AG08395 (cell line): ENCODE measurements at regions not wholly inside any gene's neighbourhood (a gene's known extent, or its start where the extent isn't known, plus 50 kb on each side); places are given as distances from the start of the nearest gene placed in this dataset.
"Not testable (repeated sequence)": the region's sequence is repeated elsewhere in the genome, so short reads cannot be mapped to it uniquely, and the experiment has no call there.

Experiments used
- DNase-seq: peaks from one replicate; pipeline ENCODE4 v3.0.0; 2012; ENCODE audit warnings: mixed read lengths, low spot score

- DNase-seq = peak; percentile 21
These were observed 129.3 kb downstream of the LNPK start for GRCh38 chr2:175872721-175873120.

GRCh38 chr2:175872005-175872348 lies 130.1 kb downstream of the LNPK start:
- no peak for DNase-seq

DNA sequence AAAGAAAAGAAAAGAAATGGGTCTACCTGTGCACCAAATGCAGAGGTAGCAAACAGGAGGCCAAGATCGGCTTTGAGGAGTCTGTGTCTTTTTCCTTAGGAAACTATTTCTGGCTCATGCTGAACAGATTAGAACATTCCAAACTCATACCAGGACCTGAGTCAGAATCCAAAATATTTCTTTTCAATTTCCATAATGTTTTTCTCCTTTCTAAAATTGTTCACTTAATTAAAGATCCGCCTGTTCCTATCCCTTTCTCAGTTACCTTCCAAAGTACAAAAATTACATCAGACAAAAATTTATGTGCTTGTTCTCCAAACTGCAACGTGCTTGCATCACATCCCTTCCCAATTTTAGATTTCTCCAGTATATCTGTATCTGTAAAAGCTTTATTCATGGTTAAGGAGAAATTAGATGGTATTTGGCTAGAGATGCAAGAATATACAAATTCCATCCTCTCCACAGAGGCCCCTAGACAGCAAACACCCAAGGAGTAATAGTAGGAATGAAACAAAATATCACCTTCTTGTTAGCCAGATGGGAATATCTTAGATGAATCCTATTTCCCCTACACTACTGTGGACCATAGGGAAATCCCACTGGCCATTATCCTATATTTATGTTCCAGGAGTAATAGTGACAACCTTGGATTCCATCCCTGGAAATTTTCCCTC lies 130.6 kb downstream of the LNPK start:
- peak; percentile 24 for DNase-seq

- DNase-seq = no peak
These were observed 136.4 kb downstream of the LNPK start for GRCh38 chr2:175865716-175866115.

DNA sequence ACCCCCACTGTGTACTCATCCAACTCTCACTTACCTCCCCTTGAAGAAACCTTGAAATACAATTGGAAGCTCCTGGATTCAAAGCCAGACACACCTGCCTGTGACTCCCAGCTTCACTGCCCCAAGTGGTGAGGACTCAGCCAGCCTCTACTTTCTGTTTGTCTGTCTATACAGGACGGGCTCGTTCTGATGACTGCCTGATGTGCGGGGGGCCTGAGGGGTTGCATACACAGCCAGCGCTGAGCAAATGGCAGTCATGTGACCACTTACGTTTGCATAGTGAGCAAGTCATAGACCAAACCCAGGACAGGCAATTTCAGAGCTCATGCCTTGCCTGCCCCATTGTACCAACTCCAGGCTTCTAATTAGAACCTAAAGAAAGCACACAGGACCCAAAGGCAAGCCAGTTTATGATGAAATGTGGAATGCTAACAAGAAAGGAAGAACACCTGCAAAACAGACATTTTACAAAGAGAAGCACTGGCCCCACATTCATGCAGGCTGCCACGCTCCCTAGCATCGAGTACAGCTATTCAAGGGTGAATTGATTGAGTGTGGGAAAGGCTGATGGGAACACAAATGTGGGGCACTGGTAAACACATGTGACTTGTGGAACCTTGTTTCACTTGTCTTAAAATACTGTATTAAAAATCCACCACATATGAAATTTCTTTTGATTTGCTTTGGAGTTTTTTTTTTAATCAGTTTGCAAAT lies 137.8 kb downstream of the LNPK start:
- no peak for DNase-seq

- no peak for DNase-seq
These were observed 140.1 kb downstream of the LNPK start for GRCh38 chr2:175861958-175862357.

GRCh38 chr2:175855794-175856453 lies 146.1 kb downstream of the LNPK start:
- DNase-seq = peak; percentile 68

DNA sequence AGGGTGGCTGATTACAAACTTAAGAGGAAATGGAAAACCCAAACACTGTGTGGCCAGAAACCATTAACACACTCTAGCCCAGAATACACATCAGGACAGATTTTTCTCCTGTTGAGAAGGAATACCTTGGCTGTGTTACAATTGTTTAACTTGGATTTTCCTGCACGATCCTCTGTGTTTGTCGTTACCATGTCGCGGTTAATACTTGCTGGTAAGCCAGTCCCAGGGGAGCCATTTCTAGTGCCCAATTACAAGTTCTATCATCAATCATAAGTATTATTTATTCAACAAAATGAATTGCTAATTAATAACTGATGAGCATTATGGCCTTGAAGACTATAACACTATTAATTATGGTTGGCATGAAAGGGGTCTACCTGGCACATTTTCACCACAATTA lies 146.8 kb downstream of the LNPK start:
- no peak for DNase-seq

DNA sequence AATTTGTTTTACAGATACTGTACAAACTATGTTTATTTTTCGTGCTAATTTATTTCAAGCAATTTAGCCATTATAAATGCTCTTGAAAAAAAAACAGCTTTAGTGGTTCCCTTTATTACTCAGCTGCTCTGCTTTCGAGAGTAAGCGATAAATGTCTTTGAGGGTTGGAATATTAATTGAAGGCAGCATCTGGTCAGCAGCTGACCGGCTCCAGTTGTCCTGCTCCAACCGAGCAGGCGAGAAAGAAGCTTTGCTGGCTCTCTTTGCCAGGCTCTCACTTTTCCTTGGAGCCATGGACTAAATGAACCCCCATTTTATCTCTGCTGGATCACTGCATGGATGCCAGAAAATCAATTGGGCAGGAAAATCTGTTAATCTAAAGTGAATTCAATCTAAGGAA lies 147.4 kb downstream of the LNPK start:
- DNase-seq = peak; percentile 52

DNA sequence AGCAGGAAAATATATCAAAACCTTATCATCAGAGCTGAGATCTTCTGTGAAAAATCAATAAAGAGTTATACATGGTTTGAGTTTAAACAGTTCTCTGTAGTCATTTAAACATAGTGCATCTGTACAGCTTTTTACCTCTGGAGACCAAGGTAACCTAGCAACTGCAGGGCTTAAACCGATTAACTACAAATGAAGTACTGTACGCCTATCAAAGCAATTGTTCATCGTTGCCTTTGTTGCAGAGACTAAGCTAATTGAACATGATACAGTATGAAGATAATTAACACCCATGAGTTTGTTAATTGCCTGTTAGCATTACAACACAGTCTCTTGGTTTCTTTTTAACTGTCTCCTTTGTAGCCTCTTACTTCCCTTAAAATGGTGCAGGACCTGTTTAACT lies 147.9 kb downstream of the LNPK start:
- no peak for DNase-seq

DNA sequence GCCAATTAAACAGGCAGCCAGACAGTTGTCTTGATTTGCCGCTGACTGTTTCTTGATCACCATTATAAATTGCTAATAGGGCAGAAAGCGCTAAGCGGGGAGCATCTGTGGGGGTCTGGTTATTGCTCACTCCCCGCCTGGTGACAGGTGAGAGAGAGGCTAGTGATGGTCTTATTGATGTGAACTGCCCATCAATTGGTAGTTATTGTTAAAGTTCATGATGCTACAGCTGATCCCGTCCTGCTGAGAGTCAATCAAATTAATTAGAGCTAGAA lies 148.5 kb downstream of the LNPK start:
- DNase-seq = no peak

DNA sequence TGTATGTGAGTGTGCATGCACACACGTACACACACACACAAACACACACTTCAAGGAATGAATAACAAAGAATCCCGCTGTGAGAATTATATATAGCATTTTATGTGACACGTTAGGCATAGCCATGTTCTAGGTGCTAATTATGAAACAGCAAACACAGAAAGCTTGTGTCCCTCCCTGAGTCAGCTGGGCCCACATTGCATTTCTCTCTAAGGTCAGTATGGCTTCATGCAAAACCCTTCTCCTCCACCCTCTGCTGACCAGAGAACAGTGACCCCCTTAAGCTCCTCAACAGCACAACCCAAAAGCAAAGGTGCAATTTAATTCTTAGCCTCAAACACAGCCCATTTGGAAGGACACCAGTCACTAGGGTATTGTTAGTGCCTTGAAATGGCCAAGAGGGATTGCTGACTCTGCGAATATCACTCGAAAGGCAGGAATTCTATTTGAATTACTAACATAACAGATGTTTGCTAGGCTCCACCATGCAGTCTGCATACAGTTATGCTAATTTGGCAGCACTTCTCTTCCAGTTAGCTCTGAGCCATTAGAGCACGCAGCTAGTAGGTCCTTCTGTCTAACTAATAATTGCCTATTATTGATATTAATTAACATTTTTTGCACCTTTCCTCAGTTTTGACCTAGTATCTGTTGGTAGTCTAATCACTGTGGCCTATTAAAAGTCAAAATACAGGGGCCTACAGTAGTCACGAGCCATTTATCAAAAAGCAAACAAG lies 149.0 kb downstream of the LNPK start:
- DNase-seq = peak; percentile 12

- DNase-seq = no peak
These were observed 154.9 kb downstream of the LNPK start for GRCh38 chr2:175847128-175847527.

DNA sequence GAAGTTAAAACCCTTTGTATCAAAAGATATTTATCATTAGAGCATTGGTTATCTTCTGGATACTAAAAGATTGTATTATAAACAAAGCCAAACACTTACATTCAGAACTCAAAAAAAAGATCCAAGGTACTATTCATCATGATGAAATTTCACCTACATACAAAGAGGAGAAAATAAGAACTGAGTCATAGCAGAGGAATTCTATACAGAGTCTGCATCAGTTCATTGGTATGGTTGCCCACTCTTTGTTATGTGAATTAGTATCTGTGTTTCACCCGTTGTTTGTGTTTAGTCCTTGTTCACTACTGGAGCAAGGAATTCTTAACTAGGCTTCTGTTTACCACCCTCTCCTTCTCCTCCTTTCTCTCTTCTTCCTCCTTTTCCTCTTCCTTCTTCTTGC lies 157.9 kb downstream of the LNPK start:
- DNase-seq = peak; percentile 41

DNA sequence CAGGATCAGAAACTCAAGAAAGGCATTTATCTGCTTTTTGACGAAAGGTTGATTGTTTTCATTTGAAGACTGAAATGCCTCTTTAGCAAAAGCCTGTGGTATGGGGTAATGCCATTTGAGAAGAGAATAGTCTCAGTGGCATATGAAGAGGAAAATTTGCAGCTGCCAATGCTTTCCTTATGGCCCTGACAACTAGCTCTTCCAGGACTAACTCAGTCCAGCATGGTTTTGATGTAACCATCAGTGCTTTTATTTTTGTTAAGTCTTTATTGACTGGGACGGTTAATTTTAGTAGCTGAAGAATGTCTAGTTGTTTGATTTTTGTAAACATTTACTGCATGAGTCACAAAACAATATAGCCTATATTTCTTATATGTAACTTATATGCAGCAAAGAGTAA lies 158.4 kb downstream of the LNPK start:
- DNase-seq = no peak

DNA sequence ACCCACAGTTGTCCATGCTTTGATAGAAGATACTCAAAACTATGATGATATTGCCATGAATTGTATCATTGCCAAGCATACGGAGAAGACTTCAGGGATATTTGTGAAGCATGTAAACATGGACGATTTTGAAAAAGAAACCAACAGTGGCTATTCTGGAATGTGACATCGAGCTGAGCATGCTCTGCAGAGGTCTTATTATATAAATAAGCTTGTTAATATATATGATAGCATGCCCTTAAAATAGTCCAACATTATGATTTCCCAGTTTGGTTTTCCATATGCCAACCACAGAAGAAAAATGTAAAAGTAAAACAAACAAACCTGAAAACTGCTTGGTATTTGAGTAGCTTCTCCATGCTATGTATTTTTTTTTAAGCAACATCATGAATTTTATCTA lies 159.1 kb downstream of the LNPK start:
- no peak for DNase-seq

DNA sequence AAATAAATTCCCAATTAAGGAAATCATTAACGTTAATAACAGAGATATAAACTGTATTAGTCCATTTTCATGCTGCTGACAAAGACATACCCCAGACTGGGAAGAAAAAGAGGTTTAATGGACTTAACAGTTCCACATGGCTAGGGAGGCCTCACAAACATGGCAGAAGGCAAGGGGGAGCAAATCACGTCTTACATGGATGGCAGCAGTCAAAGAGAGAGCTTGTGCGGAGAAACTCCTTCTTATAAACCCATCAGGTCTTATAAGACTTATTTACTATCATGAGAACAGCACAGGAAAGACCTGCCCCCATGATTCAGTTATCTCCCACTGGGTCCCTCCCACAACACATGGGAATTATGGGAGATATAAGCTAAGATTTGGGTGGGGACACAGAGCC lies 161.3 kb downstream of the LNPK start:
- DNase-seq = not testable (repeated sequence)

- DNase-seq = no peak
These were observed 161.8 kb downstream of the LNPK start for GRCh38 chr2:175840256-175840655.

- no peak for DNase-seq
These were observed 163.1 kb downstream of the LNPK start for GRCh38 chr2:175838979-175839378.

DNA sequence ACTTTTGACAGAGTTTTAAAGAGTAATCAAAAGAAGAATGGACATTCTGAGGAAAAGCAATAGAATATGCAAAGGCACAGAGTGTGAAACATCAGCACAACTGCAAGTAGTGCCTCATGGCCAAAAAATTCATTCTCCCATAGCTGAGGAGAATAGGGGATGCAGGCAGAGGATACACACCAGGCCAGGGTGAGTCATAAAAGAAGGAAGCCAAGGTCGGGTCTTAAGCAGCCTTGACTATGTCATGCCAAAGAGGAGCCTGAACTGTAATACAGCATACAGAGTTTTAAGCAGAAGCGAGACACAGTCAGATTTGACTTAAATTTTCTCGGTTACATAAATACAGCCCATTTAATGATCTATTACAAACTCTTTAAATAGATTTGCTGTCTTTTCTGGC lies 165.0 kb downstream of the LNPK start:
- peak; percentile 89 for DNase-seq

GRCh38 chr2:175836361-175836760 lies 165.7 kb downstream of the LNPK start:
- peak; percentile 17 for DNase-seq

GRCh38 chr2:175834477-175834876 lies 167.6 kb downstream of the LNPK start:
- DNase-seq = no peak

GRCh38 chr2:175832866-175833265 lies 169.2 kb downstream of the LNPK start:
- DNase-seq = peak; percentile 13
